ENCODE measurements at regions not wholly inside any gene's neighbourhood (a gene's known extent, or its start where the extent isn't known, plus 50 kb on each side); places are given as distances from the start of the nearest gene placed in this dataset.

GRCh38 chr14:61956517-61956916 lies 194.3 kb downstream of the SNAPC1 start:
- no peak for DNase-seq (ENCODE audit: low spot score in 2 of 2, unreplicated experiment in 2 of 2)
- Mint-ChIP-seq H3K27ac (no peak overlapping the region), H3K4me3 (no peak overlapping the region), H3K9me3 (peaks cover 37% of the 10 kb centered on the region), H3K36me3 (peaks cover 1% of the 10 kb centered on the region), H3K27me3 (ENCODE audit: low read depth) (no peaks in the 10 kb centered on the region), H3K4me1 (no peaks in the 10 kb centered on the region)
- no peak for TF ChIP-seq CTCF (IDR thresholded peaks at IDR 0.05; ENCODE audit: unreplicated experiment)

GRCh38 chr14:61959348-61959747 lies 197.1 kb downstream of the SNAPC1 start:
- no peak for TF ChIP-seq CTCF (IDR thresholded peaks at IDR 0.05; ENCODE audit: unreplicated experiment)
- Mint-ChIP-seq H3K4me3 (no peak overlapping the region), H3K9me3 (peaks cover 60% of the 10 kb centered on the region), H3K27ac (no peak overlapping the region), H3K4me1 (no peaks in the 10 kb centered on the region), H3K27me3 (ENCODE audit: low read depth) (no peaks in the 10 kb centered on the region), H3K36me3 (peaks cover 1% of the 10 kb centered on the region)
- DNase-seq (ENCODE audit: low spot score in 2 of 2, unreplicated experiment in 2 of 2), result no peak

GRCh38 chr14:61961369-61961768 lies 199.1 kb downstream of the SNAPC1 start:
- no peak for DNase-seq (ENCODE audit: low spot score in 2 of 2, unreplicated experiment in 2 of 2)
- Mint-ChIP-seq H3K27me3 (ENCODE audit: low read depth) (no peaks in the 10 kb centered on the region), H3K9me3 (peaks cover 58% of the 10 kb centered on the region), H3K4me1 (no peaks in the 10 kb centered on the region), H3K36me3 (peaks cover 1% of the 10 kb centered on the region), H3K4me3 (no peak overlapping the region), H3K27ac (no peak overlapping the region)
- TF ChIP-seq CTCF (IDR thresholded peaks at IDR 0.05; ENCODE audit: unreplicated experiment), result no peak

- DNase-seq (ENCODE audit: low spot score in 2 of 2, unreplicated experiment in 2 of 2), result no peak
- Mint-ChIP-seq H3K36me3 (no peaks in the 10 kb centered on the region), H3K4me1 (no peaks in the 10 kb centered on the region), H3K27me3 (ENCODE audit: low read depth) (no peaks in the 10 kb centered on the region), H3K27ac (no peak overlapping the region), H3K9me3 (peaks cover 48% of the 10 kb centered on the region), H3K4me3 (no peak overlapping the region)
- TF ChIP-seq CTCF (IDR thresholded peaks at IDR 0.05; ENCODE audit: unreplicated experiment), result no peak
These were observed 201.7 kb downstream of the SNAPC1 start for GRCh38 chr14:61963926-61964325.

GRCh38 chr14:61965030-61965745 lies 203.0 kb downstream of the SNAPC1 start:
- Mint-ChIP-seq H3K9me3 (peaks cover 47% of the 10 kb centered on the region), H3K27me3 (ENCODE audit: low read depth) (no peaks in the 10 kb centered on the region), H3K4me3 (no peak overlapping the region), H3K27ac (no peak overlapping the region), H3K36me3 (no peaks in the 10 kb centered on the region), H3K4me1 (no peaks in the 10 kb centered on the region)
- TF ChIP-seq CTCF (IDR thresholded peaks at IDR 0.05; ENCODE audit: unreplicated experiment), result no peak
- DNase-seq (ENCODE audit: low spot score in 2 of 2, unreplicated experiment in 2 of 2), result no peak
